ENCODE measurements at regions not wholly inside any gene's neighbourhood (a gene's known extent, or its start where the extent isn't known, plus 50 kb on each side); places are given as distances from the start of the nearest gene placed in this dataset.

GRCh38 chr18:78770823-78771139, 208.8 kb upstream of the SALL3 start:
- TF ChIP-seq CTCF (conservative IDR thresholded peaks at IDR 0.05; ENCODE audit: low read depth, low read length): no peak

GRCh38 chr18:78771496-78772359, 207.9 kb upstream of the SALL3 start:
- H3K4me3 ChIP-seq (ENCODE audit: low read depth, low read length): no peak overlapping the region
- no peak for TF ChIP-seq CTCF (conservative IDR thresholded peaks at IDR 0.05; ENCODE audit: low read depth, low read length)

More at GRCh38 chr18:78770823-78771139, 208.8 kb upstream of the SALL3 start:
- no peak overlapping the region for H3K4me3 ChIP-seq (ENCODE audit: low read depth, low read length)
- DNase-seq (ENCODE audit: low read depth): no peak

GRCh38 chr18:78772360-78773302, 207.0 kb upstream of the SALL3 start:
- TF ChIP-seq CTCF (conservative IDR thresholded peaks at IDR 0.05; ENCODE audit: low read depth, low read length): no peak
- DNase-seq (ENCODE audit: low read depth): no peak
- no peak overlapping the region for H3K4me3 ChIP-seq (ENCODE audit: low read depth, low read length)

More at GRCh38 chr18:78771496-78772359, 207.9 kb upstream of the SALL3 start:
- DNase-seq (ENCODE audit: low read depth): no peak

DNA sequence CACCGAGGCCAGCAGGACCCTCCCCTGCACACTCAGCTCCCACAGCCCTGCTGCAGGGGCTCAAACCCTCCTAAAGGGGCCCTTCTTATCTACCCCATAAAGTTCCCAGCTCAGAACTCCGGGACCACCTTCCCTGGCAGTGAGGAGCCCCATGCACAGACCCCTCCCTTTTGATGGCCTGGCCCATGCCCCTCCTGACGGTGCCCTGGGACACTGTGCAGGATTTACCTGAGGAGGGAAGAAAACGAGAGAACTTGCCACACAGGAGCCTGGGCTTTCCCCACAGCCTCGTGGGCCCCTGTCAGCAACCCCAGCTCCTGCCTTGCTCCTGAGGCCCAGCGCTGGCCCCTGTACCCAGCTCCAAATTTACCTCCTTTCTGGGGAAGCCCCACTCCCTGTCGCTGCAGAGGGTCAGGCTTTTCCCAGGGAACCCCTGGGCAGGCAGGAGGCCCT, 206.3 kb upstream of the SALL3 start:
- TF ChIP-seq CTCF (conservative IDR thresholded peaks at IDR 0.05; ENCODE audit: low read depth, low read length): no peak
- no peak overlapping the region for H3K4me3 ChIP-seq (ENCODE audit: low read depth, low read length)
- no peak for DNase-seq (ENCODE audit: low read depth)

GRCh38 chr18:78773819-78774218, 205.8 kb upstream of the SALL3 start:
- H3K4me3 ChIP-seq (ENCODE audit: low read depth, low read length): no peak overlapping the region
- no peak for DNase-seq (ENCODE audit: low read depth)
- no peak for TF ChIP-seq CTCF (conservative IDR thresholded peaks at IDR 0.05; ENCODE audit: low read depth, low read length)

DNA sequence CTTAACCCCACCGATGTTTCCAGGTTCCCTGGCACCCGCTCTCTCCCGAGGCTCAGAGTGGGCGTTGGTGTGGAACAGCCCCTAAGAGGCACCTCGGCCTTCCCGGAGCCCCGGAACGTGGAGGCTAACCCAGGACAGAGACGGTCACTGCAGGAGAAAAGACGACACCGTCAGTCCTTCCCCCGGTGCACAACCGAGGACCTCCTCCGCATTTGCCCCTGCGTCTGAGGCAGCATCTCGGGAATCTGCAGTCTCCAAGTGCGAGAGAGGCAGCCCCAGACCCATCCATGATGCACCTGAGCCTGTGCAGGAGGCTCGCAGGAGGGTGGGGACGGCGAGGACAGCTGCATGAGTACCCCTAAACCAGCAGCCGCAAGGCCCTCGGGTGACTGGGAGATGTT, 204.9 kb upstream of the SALL3 start:
- TF ChIP-seq CTCF (conservative IDR thresholded peaks at IDR 0.05; ENCODE audit: low read depth, low read length): no peak
- no peak for DNase-seq (ENCODE audit: low read depth)
- no peak overlapping the region for H3K4me3 ChIP-seq (ENCODE audit: low read depth, low read length)
